ENCODE measurements at regions not wholly inside any gene's neighbourhood (a gene's known extent, or its start where the extent isn't known, plus 50 kb on each side); places are given as distances from the start of the nearest gene placed in this dataset.

GRCh38 chr4:54495641-54496040, 162.1 kb upstream of the KIT start:
- TF ChIP-seq, protein P1, sequence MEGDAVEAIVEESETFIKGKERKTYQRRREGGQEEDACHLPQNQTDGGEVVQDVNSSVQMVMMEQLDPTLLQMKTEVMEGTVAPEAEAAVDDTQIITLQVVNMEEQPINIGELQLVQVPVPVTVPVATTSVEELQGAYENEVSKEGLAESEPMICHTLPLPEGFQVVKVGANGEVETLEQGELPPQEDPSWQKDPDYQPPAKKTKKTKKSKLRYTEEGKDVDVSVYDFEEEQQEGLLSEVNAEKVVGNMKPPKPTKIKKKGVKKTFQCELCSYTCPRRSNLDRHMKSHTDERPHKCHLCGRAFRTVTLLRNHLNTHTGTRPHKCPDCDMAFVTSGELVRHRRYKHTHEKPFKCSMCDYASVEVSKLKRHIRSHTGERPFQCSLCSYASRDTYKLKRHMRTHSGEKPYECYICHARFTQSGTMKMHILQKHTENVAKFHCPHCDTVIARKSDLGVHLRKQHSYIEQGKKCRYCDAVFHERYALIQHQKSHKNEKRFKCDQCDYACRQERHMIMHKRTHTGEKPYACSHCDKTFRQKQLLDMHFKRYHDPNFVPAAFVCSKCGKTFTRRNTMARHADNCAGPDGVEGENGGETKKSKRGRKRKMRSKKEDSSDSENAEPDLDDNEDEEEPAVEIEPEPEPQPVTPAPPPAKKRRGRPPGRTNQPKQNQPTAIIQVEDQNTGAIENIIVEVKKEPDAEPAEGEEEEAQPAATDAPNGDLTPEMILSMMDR (IDR thresholded peaks at IDR 0.05): no peak
- TF ChIP-seq POLR2A (IDR thresholded peaks at IDR 0.05; ENCODE audit: low read depth): no peak
- no peak for TF ChIP-seq POLR2AphosphoS5 (IDR thresholded peaks at IDR 0.05)
- TF ChIP-seq EP300 (IDR thresholded peaks at IDR 0.05): no peak
